Endothelial cell (in vitro differentiated cells): ENCODE measurements at regions not wholly inside any gene's neighbourhood (a gene's known extent, or its start where the extent isn't known, plus 50 kb on each side); places are given as distances from the start of the nearest gene placed in this dataset.

Experiments
- DNase-seq: peaks from one replicate; pipeline ENCODE4 v3.0.0; 2021; ENCODE audit warnings: low spot score
- H3K27ac Mint-ChIP-seq: one replicate; pipeline ENCODE4 v1.8.0; 2021; ENCODE audit warnings: mixed read lengths, inconsistent platforms; ENCODE audit not compliant: unreplicated experiment
- H3K27me3 Mint-ChIP-seq: one replicate; pipeline ENCODE4 v1.8.0; 2021; ENCODE audit warnings: mild to moderate bottlenecking, moderate library complexity, mixed read lengths, inconsistent platforms; ENCODE audit not compliant: unreplicated experiment
- H3K36me3 Mint-ChIP-seq: one replicate; pipeline ENCODE4 v1.8.0; 2021; ENCODE audit warnings: mild to moderate bottlenecking, low read depth, mixed read lengths, inconsistent platforms; ENCODE audit not compliant: unreplicated experiment
- H3K4me1 Mint-ChIP-seq: one replicate; pipeline ENCODE4 v1.8.0; 2021; ENCODE audit warnings: mild to moderate bottlenecking, mixed read lengths, inconsistent platforms; ENCODE audit not compliant: unreplicated experiment
- H3K4me3 Mint-ChIP-seq: one replicate; pipeline ENCODE4 v1.8.0; 2021; ENCODE audit warnings: mild to moderate bottlenecking, mixed read lengths, inconsistent platforms; ENCODE audit not compliant: unreplicated experiment
- H3K9me3 Mint-ChIP-seq: one replicate; pipeline ENCODE4 v1.8.0; 2021; ENCODE audit warnings: mixed read lengths, inconsistent platforms; ENCODE audit not compliant: unreplicated experiment
- CTCF ChIP-seq: fragments of 200-600 bp; sonication (generic); IDR thresholded peaks from one replicate; pipeline ENCODE4 v1.5.0; 2021; ENCODE audit warnings: antibody characterized with exemption; ENCODE audit not compliant: unreplicated experiment

- H3K4me1 Mint-ChIP-seq = no peaks in the 10 kb centered on the region
- H3K9me3 Mint-ChIP-seq = no peaks in the 10 kb centered on the region
- H3K36me3 Mint-ChIP-seq = no peaks in the 10 kb centered on the region
- H3K27ac Mint-ChIP-seq = no peak overlapping the region
- no peak overlapping the region for H3K4me3 Mint-ChIP-seq
- no peak for DNase-seq
- H3K27me3 Mint-ChIP-seq = no peaks in the 10 kb centered on the region
- TF ChIP-seq CTCF = no peak
Measured at GRCh38 chr11:30705913-30706675, 119.9 kb upstream of the MPPED2 start.

- no peak for DNase-seq
- Mint-ChIP-seq H3K4me1 (no peaks in the 10 kb centered on the region), H3K27ac (no peak overlapping the region), H3K36me3 (no peaks in the 10 kb centered on the region), H3K9me3 (no peaks in the 10 kb centered on the region), H3K27me3 (no peaks in the 10 kb centered on the region), H3K4me3 (no peak overlapping the region)
- no peak for TF ChIP-seq CTCF
Measured at GRCh38 chr11:30698425-30698824, 112.3 kb upstream of the MPPED2 start.

GRCh38 chr11:30697032-30697431 is 110.9 kb upstream of the MPPED2 start:
- no peaks in the 10 kb centered on the region for H3K9me3 Mint-ChIP-seq
- H3K27me3 Mint-ChIP-seq = no peaks in the 10 kb centered on the region
- no peak for DNase-seq
- TF ChIP-seq CTCF = no peak
- H3K4me1 Mint-ChIP-seq = no peaks in the 10 kb centered on the region
- H3K36me3 Mint-ChIP-seq = no peaks in the 10 kb centered on the region
- H3K27ac Mint-ChIP-seq = no peak overlapping the region
- no peak overlapping the region for H3K4me3 Mint-ChIP-seq

GRCh38 chr11:30684772-30685171 is 98.6 kb upstream of the MPPED2 start:
- Mint-ChIP-seq H3K9me3 (no peaks in the 10 kb centered on the region), H3K27ac (no peak overlapping the region), H3K4me1 (no peaks in the 10 kb centered on the region), H3K4me3 (no peak overlapping the region), H3K27me3 (peaks cover 1% of the 10 kb centered on the region), H3K36me3 (no peaks in the 10 kb centered on the region)
- no peak for DNase-seq
- no peak for TF ChIP-seq CTCF

- H3K27me3 Mint-ChIP-seq = no peaks in the 10 kb centered on the region
- no peak for DNase-seq
- no peaks in the 10 kb centered on the region for H3K9me3 Mint-ChIP-seq
- TF ChIP-seq CTCF = no peak
- no peaks in the 10 kb centered on the region for H3K36me3 Mint-ChIP-seq
- no peak overlapping the region for H3K4me3 Mint-ChIP-seq
- H3K4me1 Mint-ChIP-seq = no peaks in the 10 kb centered on the region
- no peak overlapping the region for H3K27ac Mint-ChIP-seq
Measured at GRCh38 chr11:30683176-30683575, 97.0 kb upstream of the MPPED2 start.
